Nephron progenitor cell (in vitro differentiated cells): ENCODE measurements at regions not wholly inside any gene's neighbourhood (a gene's known extent, or its start where the extent isn't known, plus 50 kb on each side); places are given as distances from the start of the nearest gene placed in this dataset.

Source experiments
- DNase-seq: peaks from one replicate; pipeline ENCODE4 v3.0.0; 2021
- H3K27ac Mint-ChIP-seq: 2 replicates; pipeline ENCODE4 v1.8.0; 2021; ENCODE audit warnings: mild to moderate bottlenecking, moderate library complexity, mixed read lengths
- H3K27me3 Mint-ChIP-seq: 2 replicates; pipeline ENCODE4 v1.8.0; 2021; ENCODE audit warnings: mild to moderate bottlenecking, low read depth, mixed read lengths; ENCODE audit not compliant: poor library complexity
- H3K36me3 Mint-ChIP-seq: 2 replicates; pipeline ENCODE4 v1.8.0; 2021; ENCODE audit warnings: low read depth, mixed read lengths
- H3K4me1 Mint-ChIP-seq: 2 replicates; pipeline ENCODE4 v1.8.0; 2021; ENCODE audit warnings: mixed read lengths
- H3K4me3 Mint-ChIP-seq: 2 replicates; pipeline ENCODE4 v1.8.0; 2021; ENCODE audit warnings: mild to moderate bottlenecking, moderate library complexity, mixed read lengths
- H3K9me3 Mint-ChIP-seq: 2 replicates; pipeline ENCODE4 v1.8.0; 2021; ENCODE audit warnings: mild to moderate bottlenecking, moderate library complexity, mixed read lengths
- TF ChIP-seq, protein P1 (sequence below): fragments of 200-600 bp; sonication (generic); IDR thresholded peaks from 2 replicates; pipeline ENCODE4 v1.5.0; 2021; ENCODE audit warnings: antibody characterized with exemption

GRCh38 chr13:84661718-84662117, 779.4 kb upstream of the SLITRK1 start:
- TF ChIP-seq, protein P1, sequence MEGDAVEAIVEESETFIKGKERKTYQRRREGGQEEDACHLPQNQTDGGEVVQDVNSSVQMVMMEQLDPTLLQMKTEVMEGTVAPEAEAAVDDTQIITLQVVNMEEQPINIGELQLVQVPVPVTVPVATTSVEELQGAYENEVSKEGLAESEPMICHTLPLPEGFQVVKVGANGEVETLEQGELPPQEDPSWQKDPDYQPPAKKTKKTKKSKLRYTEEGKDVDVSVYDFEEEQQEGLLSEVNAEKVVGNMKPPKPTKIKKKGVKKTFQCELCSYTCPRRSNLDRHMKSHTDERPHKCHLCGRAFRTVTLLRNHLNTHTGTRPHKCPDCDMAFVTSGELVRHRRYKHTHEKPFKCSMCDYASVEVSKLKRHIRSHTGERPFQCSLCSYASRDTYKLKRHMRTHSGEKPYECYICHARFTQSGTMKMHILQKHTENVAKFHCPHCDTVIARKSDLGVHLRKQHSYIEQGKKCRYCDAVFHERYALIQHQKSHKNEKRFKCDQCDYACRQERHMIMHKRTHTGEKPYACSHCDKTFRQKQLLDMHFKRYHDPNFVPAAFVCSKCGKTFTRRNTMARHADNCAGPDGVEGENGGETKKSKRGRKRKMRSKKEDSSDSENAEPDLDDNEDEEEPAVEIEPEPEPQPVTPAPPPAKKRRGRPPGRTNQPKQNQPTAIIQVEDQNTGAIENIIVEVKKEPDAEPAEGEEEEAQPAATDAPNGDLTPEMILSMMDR: no peak
- Mint-ChIP-seq H3K27ac (no peak overlapping the region), H3K4me3 (no peak overlapping the region), H3K36me3 (no peaks in the 10 kb centered on the region), H3K9me3 (no peaks in the 10 kb centered on the region), H3K27me3 (no peaks in the 10 kb centered on the region), H3K4me1 (no peaks in the 10 kb centered on the region)
- no peak for DNase-seq

DNA sequence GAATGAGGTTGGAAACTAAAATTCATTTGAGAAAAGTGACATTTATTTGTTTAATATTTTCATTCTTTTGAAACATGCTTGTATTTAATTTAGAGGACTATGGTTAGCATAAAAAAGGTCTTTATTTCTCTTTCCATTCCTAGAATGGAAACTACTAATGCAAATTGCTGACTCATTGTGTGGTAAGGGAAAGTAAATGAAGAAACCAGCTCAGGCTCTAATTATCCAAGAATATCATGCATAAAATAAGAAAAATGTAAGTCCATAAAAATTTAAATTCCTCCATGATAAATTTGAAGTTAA, 777.0 kb upstream of the SLITRK1 start:
- Mint-ChIP-seq H3K36me3 (no peaks in the 10 kb centered on the region), H3K9me3 (peaks cover 3% of the 10 kb centered on the region), H3K4me3 (no peak overlapping the region), H3K27ac (no peak overlapping the region), H3K4me1 (no peaks in the 10 kb centered on the region), H3K27me3 (no peaks in the 10 kb centered on the region)
- DNase-seq: no peak
- TF ChIP-seq, protein P1: no peak

DNA sequence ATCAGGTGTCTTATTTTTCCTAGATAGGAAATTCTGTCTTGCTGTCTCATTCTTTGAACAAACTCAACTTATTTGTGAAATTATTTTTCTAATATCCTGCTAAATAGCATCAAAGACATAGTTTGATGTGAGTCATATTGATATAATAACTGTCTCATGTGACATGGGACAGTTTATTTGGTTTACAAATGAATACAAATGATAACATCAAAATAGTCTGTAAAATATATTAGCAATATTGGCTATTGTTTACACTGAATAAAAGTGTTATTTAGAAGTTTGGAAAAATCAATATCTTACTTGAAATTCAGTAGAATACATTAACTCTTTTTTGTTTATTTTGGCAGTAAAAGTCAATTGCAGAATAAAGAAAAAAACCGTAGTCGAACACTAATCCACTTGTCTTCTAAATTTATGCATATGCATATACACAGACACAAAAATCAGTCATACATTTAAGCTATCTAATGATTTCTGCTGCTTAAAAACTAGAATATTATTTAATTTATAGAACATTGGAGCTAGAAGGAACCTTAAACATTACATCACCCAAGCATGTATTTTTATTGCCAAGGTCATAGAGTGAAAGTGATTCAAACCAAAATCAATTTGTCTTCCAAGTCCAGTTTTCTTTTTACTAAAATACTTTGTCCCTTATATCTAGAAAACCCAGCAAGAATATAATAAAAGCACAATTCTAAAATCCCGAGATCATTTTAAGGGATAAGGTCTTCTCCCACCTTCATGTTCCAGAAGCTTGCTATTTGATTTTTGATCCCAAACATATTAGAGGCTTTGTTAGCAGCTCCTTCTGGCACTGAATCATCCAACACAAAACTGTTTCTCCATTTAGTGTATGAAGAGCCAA, 776.5 kb upstream of the SLITRK1 start:
- TF ChIP-seq, protein P1: no peak
- Mint-ChIP-seq H3K36me3 (no peaks in the 10 kb centered on the region), H3K4me3 (no peak overlapping the region), H3K27me3 (no peaks in the 10 kb centered on the region), H3K4me1 (no peaks in the 10 kb centered on the region), H3K9me3 (peaks cover 7% of the 10 kb centered on the region), H3K27ac (no peak overlapping the region)
- DNase-seq: no peak

DNA sequence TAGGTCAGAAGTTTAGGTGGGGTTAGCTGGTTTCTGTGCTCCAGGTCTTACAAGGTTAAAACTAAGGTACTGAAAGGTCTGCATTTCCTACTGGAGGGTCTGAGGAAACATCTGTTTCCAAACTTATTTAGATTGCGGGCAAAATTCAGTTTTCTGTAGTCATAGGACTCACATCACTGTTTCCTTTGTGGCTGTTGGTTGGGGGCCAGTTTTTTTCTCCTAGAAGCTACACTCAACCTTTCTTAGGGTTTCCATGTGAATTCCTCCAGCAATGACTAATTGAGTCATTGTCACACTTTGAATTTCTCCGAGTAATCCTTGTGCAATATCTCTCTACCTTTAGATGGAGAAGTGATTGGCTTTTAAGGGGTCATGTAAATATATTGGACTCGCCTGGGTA, 773.4 kb upstream of the SLITRK1 start:
- TF ChIP-seq, protein P1: no peak
- H3K27ac Mint-ChIP-seq: no peak overlapping the region
- no peak for DNase-seq
- peaks cover 7% of the 10 kb centered on the region for H3K9me3 Mint-ChIP-seq
- no peaks in the 10 kb centered on the region for H3K36me3 Mint-ChIP-seq
- H3K4me1 Mint-ChIP-seq: no peaks in the 10 kb centered on the region
- no peak overlapping the region for H3K4me3 Mint-ChIP-seq
- no peaks in the 10 kb centered on the region for H3K27me3 Mint-ChIP-seq

GRCh38 chr13:84654654-84655275, 772.5 kb upstream of the SLITRK1 start:
- DNase-seq: no peak
- H3K9me3 Mint-ChIP-seq: peaks cover 7% of the 10 kb centered on the region
- H3K4me3 Mint-ChIP-seq: no peak overlapping the region
- no peaks in the 10 kb centered on the region for H3K4me1 Mint-ChIP-seq
- no peaks in the 10 kb centered on the region for H3K36me3 Mint-ChIP-seq
- no peak overlapping the region for H3K27ac Mint-ChIP-seq
- no peaks in the 10 kb centered on the region for H3K27me3 Mint-ChIP-seq
- TF ChIP-seq, protein P1: no peak
